ENCODE measurements at regions not wholly inside any gene's neighbourhood (a gene's known extent, or its start where the extent isn't known, plus 50 kb on each side); places are given as distances from the start of the nearest gene placed in this dataset.

DNA sequence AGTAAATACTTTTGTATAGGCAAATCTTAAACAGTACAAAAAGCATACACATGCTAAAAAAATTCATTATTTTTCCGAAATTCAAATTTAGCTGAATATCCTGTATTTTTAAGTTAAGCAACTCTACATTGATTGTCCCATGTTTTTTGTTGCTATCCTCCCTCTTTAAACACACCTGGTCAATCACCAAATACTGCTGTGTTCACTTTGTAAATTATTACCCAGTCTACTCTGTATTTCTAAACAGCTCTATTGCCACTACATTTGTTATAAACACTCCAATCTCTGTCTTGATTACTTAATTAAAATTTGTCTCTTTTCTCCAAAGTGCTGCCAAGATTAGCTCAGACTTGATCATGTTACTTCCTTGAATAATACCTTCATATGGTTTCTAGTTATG, 466.5 kb upstream of the GJE1 start:
- no peak for DNase-seq

DNA sequence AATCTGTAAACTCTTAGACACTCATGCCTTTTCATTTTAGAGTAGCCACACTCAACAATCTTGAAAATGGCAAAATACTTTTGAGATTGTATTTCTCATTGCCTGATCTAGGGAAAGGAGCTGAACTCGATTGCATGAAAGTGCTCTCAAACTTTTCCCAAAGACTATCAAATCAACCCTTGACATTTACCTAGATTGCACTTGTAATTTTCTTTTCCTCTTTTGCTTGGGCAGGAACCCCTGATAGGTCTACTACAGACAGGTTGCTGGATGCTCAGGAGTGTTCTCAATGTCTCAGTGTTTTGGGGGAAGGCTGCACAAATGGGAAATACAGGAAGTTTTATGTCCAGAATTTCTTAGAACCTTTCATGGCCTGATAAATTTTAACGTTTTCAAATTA, 468.0 kb upstream of the GJE1 start:
- no peak for DNase-seq

DNA sequence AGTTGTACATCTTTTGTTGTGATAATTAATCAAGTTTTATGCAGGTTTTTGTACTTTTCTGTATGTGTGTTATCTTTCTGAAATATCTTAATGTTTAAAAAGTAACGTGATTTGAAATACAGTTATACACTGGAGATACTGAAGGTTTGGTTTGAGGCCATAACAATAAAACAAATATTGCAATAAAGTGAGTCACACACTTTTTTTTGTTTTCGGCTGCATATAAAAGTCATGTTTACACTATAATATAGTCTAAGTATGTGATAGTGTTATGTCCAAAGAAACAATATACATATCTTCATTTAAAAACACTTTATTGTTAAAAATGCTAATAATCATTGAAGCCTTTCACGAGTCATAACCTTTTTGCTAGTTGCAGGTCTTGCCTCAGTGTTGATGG, 473.1 kb upstream of the GJE1 start:
- no peak for DNase-seq

DNA sequence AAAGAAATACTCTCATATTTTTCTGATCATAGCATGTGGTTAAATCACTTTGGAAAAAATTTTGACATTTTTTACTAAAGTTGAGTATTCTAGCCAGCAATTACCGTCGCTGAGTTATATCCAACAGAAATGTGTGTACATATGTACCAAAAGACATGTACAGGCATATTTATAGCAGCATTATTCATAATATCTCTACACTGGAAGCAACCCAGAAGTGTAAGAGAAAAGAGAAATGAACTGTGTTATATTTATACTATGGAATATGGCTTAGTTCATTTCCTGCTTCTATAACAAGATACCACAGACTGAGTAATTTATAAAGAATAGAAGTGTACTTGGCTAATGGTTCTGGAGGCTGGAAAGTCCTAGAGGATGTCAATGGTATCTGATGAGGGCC, 474.0 kb upstream of the GJE1 start:
- no peak for DNase-seq

DNA sequence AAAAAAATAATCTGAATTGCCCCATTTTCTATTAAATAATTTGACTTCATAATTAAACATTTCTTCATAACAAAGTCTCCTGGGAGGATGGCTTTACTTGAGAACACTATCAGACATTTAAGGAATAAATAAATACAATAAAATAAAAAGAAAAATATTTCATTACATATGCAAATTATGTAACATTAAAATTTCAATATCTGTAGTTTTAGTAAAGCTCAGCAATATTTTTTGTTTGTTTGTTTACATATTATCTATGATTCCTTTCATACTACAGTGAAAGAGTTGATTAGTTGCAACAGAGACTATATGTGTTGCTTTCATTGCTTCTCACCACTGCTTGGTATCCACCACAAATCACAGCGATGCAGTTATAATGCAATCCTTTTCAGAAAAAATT, 474.9 kb upstream of the GJE1 start:
- DNase-seq = no peak

DNA sequence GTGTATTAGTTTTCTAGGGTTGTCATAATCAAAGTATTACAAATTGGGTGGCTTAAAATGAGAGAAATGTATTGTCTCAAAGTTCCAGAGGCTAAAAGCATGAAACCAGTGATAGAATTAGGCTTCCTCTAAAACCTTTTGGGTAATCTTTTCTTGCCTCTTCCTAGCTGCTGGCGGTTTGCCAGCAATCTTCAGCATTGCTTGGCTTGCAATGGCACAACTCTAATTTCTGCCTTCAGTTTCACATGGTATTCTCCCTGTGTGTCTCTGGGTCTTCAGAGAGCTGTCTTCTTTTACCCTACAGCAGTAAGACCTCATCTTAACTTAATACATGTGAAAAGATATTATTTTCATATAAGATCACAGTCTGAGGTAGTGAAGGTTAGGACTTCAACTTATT, 479.1 kb upstream of the GJE1 start:
- no peak for DNase-seq

DNA sequence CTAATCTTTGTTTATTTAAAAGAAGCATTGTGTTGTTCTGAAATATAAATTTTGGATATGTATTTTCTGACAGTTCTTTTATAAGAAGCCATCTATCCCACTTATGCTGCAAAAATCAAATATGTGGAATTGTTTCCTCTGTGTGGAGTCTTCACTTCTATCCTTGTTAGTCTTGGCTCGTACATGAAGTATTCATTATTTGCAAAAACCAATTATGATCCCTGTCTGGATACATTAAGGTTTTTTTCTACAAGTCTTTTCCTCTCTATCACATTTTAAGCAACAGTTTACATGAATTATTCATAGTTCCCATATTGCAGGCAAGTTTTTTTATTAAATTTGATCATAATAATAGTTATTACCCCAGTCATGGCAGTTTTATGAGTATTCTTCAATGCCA, 490.8 kb upstream of the GJE1 start:
- no peak for DNase-seq

DNA sequence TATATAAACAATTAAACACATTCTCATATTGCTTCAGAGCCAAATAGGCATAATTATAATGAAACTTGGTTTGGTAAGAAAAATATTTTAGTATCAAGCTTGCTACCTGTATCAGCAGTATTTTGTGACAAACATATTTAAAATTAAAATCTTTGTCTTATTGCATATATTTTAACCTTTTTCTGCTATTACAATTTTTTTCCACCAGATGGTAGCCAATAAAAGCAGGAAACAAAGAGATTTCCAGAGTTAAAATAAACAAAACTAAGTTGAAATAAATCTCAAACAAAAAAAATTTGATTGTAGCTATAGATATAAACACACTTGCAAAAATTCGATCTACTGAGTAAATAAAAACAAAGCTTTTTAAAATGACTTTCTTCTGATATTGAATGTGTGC, 491.3 kb upstream of the GJE1 start:
- DNase-seq = no peak

DNA sequence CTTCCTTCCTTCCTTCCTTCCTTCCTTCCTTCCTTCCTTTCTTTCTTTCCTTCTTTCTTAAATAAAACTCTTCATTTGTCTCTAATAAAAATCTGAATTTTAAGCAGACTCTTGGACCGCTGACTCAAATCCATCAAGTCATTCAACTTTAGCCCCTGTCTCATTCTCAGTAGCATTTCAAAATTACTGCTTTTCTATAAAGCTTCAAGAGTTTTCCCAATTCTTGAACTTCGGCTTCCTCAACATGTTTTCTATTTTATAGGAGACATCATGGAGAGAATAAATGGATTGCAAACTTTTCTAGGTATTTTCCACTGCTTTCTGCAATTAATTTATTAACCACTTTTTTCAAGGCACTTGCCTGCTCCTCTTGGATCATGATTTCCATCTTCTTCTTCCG, 497.1 kb upstream of the GJE1 start:
- no peak for DNase-seq

DNA sequence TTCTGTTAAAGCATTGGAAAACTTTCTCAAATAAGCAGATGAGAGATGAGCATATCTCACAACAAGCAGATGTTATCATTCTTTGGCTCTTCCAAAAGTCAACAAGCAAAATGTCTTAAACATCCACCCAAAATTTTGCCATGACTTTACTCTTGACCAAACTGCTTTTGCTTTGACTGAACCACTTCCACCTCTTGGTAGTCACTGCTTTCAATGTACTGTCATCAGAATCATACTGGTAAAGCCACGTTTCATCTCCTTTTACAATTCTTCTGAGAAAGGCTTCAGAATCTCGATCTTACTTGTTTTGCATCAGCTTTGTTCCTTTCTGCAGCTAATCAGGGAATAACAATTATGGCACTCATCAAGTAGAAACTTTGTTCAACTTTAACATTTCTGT, 498.5 kb upstream of the GJE1 start:
- no peak for DNase-seq

DNA sequence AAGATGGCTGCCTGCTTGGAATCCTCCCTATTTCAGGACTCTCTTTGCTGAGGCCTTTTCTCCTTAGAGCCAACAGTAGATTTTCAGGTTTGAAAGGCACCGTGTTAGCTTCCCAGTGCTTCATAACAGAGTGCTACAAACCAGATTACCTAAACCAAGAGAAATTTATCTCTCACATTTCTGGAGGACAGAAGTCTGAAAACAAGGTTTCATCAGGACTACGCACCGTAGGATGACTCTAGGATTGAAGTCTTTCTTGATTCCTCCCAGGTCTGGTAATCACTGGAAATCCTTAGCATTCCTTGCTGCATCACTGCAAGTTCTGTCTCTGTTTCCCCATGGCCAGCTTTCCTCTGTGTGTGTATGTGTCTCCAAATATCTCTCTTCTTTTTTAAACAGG, 508.4 kb upstream of the GJE1 start:
- DNase-seq = no peak

DNA sequence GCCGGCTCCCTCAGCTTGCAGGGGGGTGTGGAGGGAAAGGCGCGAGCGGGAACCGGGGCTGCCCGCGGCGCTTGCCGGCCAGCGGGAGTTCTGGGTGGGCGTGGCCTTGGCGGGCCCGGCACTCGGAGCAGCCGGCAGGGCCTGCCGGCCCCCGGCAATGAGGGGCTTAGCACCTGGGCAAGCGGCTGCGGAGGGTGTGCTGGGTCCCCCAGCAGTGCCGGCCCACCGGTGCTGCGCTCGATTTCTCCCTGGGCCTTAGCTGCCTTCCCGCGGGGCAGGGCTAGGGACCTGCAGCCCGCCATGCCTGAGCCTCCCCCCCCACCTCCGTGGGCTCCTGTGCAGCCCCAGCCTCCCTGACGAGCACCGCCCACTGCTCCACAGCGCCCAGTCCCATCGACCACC, 514.5 kb upstream of the GJE1 start:
- no peak for DNase-seq

DNA sequence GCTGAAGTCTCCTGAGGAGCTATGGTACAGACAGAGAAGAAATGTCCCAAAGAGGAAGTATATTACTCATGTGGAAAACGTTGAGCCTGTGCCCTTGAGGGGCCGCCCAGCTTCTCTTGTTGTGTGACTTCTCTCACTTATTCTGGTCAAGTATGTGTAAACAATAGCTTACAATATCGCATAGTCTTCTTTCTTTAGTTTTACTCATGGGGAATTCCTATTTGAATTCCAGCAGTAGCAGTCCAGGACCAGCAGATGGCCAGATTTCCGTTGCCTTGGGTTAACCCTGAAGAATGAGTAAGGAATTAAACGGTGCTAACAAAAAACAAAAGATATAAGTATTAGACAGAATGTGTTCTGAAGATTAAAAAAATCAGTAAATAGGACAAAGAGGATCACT, 522.0 kb upstream of the GJE1 start:
- no peak for DNase-seq

DNA sequence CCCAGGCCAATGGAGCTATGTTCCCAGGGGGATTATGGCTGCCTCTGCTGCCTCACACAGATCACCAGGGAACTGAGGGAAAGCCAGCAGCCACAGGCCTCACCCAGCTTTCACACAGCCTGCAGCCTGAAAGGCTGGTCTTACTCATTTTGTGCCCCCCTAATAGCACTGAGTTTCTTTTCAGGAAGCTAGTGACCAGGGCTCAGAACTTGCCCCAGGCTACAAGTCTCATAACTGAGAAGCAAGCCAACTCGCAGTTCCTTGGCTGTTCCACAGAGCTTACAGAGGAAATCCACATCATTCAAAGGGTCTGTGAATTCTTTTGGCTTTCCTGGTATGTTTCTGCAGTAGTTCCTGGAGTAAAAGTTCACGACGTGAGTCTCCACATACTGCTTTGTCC, 524.8 kb upstream of the GJE1 start:
- no peak for DNase-seq

DNA sequence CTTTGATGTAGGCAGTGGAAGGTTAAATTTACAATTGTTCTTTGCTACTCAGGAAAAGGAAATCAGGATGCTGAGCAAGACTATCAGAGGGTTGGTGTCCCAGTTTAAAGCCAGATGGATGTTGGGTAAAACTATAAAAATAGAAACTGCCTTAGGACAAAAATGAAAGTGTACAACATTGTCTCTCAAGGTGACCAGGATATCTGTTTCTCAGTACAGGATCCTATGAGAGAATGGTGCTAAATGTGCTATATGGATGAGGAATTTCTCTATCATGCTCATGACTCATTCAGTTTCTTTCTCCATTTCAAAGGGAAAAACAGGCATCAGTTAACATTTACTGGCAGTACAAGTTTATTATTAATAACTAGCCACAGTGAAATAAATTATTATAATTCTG, 534.2 kb upstream of the GJE1 start:
- DNase-seq = no peak

DNA sequence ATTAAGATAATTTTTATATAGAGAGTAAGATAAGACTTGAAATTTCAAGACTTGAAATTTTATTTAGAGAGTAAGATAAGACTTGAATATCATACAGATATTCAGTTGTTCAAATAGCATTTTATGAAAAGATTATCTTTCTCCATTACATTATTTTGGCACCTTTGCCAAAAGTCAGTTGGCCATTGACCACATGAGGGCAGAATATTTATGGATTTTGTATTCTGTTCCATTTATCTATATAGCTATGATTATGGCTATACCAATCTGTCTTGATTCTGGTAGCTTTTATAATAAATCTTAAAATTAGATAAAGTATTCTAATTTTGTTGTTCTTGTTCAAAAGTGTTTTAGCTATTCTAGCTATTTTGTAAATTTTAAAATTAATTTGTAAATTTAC, 537.9 kb upstream of the GJE1 start:
- no peak for DNase-seq

DNA sequence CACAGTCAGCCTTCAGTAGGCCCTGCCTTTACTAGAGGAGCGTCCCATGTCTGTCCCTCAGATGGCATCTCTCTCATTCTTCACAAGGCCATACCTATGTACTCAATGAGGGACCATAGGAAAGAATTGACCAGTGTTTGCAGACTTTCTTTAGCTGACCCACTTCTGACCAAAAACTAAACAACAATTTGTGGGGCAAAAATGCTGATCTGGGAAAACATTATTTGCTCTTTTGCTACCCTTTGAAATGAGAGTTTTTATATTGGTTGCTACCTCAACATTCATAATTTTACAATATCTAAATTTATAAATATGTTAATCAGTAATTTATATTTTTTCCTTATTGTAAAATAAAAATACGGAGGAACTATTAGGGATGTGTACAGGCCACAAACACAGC, 539.4 kb upstream of the GJE1 start:
- no peak for DNase-seq

DNA sequence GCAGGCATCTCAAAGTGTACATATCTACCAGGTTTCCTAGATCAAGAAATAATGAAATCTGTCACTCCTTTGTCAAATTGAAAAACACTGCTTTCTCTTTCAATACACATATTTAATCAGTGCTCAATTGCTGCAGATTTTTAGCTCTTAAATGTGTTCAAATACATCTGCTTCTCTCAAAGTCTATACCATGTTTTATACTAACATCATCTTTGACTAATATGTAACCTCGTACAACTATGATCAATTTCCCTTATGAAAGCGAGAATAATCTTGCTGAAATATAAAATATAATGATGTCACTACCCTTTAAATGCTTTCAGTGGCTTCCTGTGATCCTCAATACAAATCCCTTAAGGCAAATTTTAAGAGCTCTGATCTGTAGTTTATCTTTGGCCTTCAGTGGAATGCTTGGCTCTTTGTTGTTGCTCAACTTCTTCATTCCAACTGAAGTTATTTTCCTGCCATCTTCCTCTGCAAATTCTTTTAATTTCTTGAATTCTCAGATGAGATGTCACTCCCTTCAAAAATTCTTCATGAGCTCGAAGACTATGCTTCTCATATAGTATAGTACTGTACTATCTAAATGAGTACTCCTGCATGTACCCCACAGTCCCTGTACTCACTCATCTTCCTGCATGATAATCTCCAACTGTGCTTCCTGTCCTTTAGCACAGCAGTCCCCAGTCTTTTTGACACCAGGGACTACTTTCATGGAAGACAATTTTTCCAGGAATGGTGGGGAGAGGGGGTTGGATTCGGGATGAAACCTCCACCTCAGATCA, 545.1 kb upstream of the GJE1 start:
- DNase-seq = no peak

DNA sequence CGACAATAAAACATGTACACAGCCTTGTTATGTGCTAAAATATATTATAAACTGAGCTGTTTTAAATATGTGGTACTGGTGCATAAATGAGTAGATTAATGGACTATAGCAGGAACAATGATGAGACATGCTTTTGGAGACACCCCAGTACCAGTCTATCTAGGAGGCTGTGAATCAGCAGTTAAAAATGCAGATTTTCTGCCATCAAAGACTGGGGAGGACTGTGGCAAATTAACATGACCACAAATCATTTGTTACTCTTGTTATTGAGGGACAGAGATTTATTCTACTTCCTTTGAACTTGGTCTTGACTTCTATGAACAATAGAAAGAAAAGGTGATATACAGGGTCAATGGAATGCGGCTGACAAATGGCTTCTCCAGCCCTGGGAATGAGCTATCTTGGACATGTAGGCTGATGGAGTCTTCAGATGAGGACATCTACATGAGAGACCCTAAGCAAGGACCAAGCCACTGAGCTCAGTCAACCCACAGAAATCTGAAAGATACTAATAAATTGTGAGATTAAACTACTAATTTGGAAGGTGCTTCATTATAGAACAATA, 551.7 kb upstream of the GJE1 start:
- no peak for DNase-seq

DNA sequence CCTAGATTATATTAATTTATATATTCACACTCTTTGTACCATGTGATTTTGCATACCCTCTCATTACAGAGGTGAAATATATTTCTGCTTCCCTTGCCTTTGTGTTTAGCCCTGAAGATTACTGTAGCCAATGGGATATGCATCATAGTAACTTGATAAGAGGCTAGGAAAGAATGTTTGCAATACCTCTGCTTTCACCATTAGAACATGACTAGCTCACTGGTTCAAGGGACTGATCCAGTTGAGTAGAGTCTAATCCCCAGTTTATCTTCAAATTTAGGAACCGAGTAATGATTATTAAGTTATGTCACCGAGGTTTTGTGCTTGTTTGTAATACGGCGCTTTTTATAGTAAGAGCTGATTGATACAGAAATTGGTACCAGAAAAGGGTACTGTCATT, 552.6 kb upstream of the GJE1 start:
- DNase-seq = no peak

DNA sequence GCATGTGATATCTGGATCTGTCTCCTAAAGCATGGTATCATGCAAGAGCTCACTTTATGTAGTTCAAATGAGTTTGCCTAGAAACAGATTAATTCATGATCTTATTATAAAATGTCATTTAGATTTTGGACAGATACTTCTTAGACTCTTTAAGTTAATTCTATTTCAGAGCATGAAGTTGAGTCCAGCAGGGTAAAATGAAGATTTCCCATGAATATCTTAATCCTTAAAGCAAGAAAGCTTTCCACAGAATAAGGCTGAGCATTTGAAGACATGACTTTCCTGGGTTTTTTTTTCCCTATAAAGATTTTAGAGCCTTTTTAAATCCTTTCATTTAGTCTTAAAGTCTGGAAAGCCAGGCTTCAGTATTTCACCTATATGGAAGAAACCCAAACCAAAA, 556.0 kb upstream of the GJE1 start:
- DNase-seq = no peak

DNA sequence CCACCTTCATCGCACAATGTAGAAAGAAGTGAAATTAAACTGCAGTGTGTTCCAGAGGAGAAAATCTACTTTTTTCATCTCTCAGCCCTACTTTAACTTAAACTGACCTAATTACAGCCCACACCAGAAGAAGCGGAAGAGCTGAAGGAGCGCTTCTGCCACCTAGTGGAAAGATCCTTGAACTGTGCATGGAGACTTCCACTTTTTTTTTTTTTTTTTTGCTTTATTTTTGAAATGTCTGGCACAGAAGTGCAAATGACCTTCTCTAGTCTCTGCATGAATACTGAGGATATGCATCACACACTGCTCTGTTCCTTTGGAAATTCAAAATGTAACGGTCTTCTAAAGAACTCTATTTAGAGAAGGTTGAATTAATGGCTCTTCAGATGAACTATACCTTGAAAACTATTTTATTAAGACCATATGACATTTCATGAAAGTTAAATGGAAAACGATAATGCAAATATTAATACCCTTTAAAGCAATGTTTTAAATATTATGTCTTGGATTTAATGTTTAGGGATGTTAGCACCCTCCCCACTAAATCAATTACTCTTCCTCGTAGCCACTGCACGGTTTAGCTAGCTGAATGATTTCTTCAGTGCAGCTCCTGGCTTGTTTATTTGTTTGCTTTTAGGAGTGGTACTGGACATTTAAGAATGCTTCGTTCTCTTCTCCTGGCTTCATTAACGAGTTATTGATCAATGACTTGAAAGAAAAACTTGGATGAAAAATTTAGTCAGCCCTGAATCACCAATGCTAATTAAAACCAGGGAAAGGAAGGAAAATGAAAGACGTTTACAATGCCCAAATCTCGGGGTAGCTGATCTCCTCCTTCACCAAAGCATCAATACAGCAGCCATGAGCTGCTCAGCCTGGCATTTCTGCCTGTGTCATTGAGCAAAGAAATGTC, 569.6 kb upstream of the GJE1 start:
- DNase-seq = no peak

DNA sequence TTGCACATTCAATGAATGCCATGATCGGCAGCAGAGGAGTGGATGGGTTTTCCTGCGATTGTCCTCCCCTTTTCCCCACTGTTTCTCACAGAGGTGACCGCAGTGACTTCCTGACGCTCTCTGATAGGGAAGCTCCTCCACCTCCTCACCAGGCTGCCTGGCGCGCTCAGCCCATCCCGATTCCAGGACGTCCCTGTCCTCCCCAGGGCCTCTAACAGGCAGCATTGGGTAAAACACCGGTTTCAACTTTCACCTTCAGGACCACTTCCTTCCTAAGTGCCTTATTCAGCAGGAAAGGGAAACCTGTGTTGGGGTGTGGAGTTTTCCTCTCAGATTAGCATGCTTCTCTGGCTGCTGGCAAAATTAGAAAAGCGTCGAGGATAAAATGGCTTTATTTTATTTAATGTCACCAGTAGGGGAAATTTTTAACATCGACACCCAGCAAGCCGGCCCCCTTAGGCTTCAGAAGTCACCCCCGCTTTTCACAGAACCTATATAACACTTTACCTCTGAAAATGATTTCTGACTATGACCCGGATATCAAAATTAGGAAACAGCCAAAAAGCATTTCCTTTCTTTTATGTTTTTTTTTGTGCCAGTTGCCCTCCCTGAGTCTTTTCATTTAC, 570.4 kb upstream of the GJE1 start:
- DNase-seq = peak; percentile 22

DNA sequence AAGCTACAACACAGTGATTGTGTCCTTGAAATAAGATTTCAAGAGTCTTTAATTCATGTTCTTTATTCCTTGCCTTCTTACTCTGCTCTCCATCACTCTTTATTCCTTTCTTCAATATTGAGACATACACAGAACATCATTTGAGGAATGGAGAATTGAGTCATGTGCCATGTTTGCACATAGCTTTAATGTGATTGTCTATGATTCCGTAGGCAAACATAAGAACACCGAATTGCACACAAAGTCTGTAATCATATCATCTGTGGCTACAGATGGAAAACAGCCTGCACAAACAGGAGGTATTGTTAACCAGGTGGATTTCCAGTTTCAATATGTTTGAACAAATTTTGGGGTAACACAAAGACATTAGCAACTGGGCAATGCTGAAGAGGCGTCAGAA, 571.6 kb upstream of the GJE1 start:
- DNase-seq = no peak

Data from NCI-H510A (cell line).